Pancreas (tissue), 10 donors: ENCODE measurements at regions not wholly inside any gene's neighbourhood (a gene's known extent, or its start where the extent isn't known, plus 50 kb on each side); places are given as distances from the start of the nearest gene placed in this dataset.

Experiments
- ATAC-seq, 4 donors: fragments of 200-7000 bp; cut with Tn5 transposase; one replicate each; pipeline versions ENCODE4 v1.8.0 to v1.9.1; 2020; ENCODE audit warnings: mild to moderate bottlenecking in 4 of 4, moderate library complexity in 4 of 4
- DNase-seq, 6 donors: peaks; one replicate each; pipeline ENCODE4 v3.0.0-alpha.2; 2020
- FAIRE-seq: peaks from 2 replicates; lab custom pipeline; 2012; peaks lifted over from hg19 to GRCh38; lab: Jason Lieb, UNC
- H3K27ac ChIP-seq, 4 donors: fragments of 200-600 bp; sonication (generic); 1 replicate in 3 of 4; 2 replicates in 1 of 4; pipeline versions ENCODE4 v1.5.0 to v1.8.0; 2020
- H3K27me3 ChIP-seq, 4 donors: fragments of 200-600 bp; one replicate each; pipeline ENCODE4 v1.8.0; 2021
- H3K36me3 ChIP-seq, 3 donors: fragments of 200-600 bp; sonication (generic) in 1 of 3; one replicate each; pipeline versions ENCODE4 v1.5.0 to v1.8.0; 2020 to 2021
- H3K4me1 ChIP-seq, 3 donors: fragments of 200-600 bp; one replicate each; pipeline ENCODE4 v1.8.0; 2021
- H3K4me3 ChIP-seq, 4 donors: fragments of 200-600 bp; sonication (generic) in 2 of 4; one replicate each; pipeline versions ENCODE4 v1.5.0 to v1.8.0; 2020 to 2021
- H3K9me3 ChIP-seq, 4 donors: fragments of 200-600 bp; one replicate each; pipeline ENCODE4 v1.8.0; 2021
- WGBS, 2 donors: extraction: QIAGEN DNeasy Blood & Tissue Kit; methylation state at CpG; one replicate each; pipeline ENCODE4 v1.1.7; 2013; 5-methylcytosine and 5-hydroxymethylcytosine counted together
- intact Hi-C, 3 donors: fragments of 100-400 bp; cut with DNase I; formaldehyde crosslinking; loops; one replicate each; pipeline versions ENCODE4 v1.11.1 to v1.14.2; 2022
- TF ChIP-seq, protein P1 (sequence below), 4 donors: fragments of 200-600 bp; sonication (generic) in 3 of 4; IDR thresholded peaks; one replicate each; pipeline versions ENCODE4 v1.5.0 to v1.8.0; 2021; ENCODE audit warnings: antibody characterized with exemption in 4 of 4
- donor health status: healthy with polysubstance abuse.
- donor health status: DM: no; HTN: no; CAD: no; lungs with moderate emphysema.
- donor health status: DM: no; HTN: no; CAD: no.
- donor health status: control.
- donor health status: control.
- donor health status: Bipolar disorder and iron deficiency.
- donor health status: DM: yes; HTN: yes; CAD: no.
- donor health status: DM: no; HTN: no; CAD: no.
- donor health status: DM: no; HTN: no; CAD: no.
- donor health status: DM: yes; HTN: yes; CAD: no.

DNA sequence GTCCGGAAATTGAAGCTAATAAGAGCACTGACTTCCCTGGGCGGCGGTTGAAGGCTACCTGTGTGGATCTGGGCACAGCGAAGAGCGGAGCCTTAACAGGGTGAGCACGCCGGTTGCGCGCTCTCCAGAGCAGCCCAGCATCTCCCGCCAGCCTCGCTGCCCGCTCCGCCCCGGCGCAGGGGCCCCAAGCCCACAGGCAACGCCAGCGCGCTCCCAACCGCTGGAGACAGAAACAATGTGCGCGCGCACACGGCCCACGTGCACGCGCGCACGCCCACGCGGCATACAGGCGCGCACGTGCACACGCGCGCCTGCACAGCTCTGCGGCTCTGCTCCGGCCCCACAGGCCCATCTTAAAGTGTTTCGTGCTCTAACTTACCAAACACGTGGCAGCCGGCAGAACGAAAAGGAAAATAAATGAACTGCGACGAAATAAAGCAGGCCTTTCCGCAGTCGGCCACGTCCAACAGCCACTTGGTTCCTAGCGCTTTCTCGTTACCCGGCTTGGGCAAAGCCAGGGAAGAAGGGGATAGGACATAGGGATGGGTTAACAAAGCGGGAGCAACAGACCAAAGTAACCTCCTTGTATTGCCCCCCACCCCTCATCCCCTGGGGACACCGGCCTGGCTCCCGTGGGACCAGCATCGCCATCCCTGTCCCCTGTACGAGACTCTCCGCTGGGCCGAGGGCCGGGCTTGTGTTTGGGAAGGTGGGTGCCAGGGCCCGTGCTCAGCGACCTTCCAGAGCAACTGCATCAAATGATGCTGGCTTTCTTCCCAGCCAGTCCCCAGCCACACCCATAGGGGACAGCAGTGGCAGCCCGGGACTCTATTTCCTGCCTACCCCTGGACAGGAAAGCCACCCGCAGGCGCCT lies 203.7 kb downstream of the ABHD5 start:
- peak; percentile 66 to 92 (median 86) for ATAC-seq
- FAIRE-seq, result no peak
- H3K36me3 ChIP-seq, result no peaks in the 10 kb centered on the region
- TF ChIP-seq, protein P1, sequence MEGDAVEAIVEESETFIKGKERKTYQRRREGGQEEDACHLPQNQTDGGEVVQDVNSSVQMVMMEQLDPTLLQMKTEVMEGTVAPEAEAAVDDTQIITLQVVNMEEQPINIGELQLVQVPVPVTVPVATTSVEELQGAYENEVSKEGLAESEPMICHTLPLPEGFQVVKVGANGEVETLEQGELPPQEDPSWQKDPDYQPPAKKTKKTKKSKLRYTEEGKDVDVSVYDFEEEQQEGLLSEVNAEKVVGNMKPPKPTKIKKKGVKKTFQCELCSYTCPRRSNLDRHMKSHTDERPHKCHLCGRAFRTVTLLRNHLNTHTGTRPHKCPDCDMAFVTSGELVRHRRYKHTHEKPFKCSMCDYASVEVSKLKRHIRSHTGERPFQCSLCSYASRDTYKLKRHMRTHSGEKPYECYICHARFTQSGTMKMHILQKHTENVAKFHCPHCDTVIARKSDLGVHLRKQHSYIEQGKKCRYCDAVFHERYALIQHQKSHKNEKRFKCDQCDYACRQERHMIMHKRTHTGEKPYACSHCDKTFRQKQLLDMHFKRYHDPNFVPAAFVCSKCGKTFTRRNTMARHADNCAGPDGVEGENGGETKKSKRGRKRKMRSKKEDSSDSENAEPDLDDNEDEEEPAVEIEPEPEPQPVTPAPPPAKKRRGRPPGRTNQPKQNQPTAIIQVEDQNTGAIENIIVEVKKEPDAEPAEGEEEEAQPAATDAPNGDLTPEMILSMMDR (IDR thresholded peaks at IDR 0.05), result no peak
- peaks cover 0 to 5% (median 0%) of the 10 kb centered on the region in 3 donors for H3K4me1 ChIP-seq
- peak in 5 of 6 donors; percentile 13 to 70 (median 32) for DNase-seq
- H3K9me3 ChIP-seq, result no peaks in the 10 kb centered on the region
- intact Hi-C loops, result no loop called here
- H3K27me3 ChIP-seq, result peaks cover 0 to 3% (median 0%) of the 10 kb centered on the region in 4 donors
- peak overlapping the region in 3 of 4 donors; percentile 15 to 48 (median 29) for H3K4me3 ChIP-seq
- 8 to 9% methylated on average over 63 of the region's 63 CpGs for WGBS, 2 donors
- H3K27ac ChIP-seq, result no peak overlapping the region

DNA sequence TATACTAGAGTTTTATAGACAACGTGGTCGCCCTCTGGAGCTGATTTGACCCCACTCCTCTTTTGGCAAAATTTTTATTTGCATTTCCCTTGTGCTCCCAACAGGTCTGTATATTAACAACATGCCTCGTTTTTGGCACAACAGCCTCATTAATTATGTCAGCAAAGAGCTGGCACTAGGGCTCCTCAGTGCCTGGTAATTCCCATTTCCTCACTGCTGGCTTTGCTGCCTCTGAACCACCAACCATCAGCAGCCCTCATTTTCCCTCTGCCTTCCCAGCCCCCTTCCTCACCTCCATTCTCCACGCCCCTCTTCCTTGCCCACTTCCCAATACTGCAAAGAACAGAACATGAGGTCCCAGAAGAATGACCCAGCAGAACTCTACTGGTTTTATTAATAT lies 204.8 kb downstream of the ABHD5 start:
- Histone ChIP-seq H3K36me3 (no peaks in the 10 kb centered on the region), H3K4me1 (peaks cover 0 to 5% (median 0%) of the 10 kb centered on the region in 3 donors), H3K27ac (no peak overlapping the region), H3K4me3 (no peak overlapping the region), H3K27me3 (peaks cover 0 to 3% (median 0%) of the 10 kb centered on the region in 4 donors), H3K9me3 (no peaks in the 10 kb centered on the region)
- TF ChIP-seq, protein P1 (IDR thresholded peaks at IDR 0.05), result no peak
- no peak for DNase-seq
- WGBS, 2 donors, result 31 to 36% methylated on average over 4 of the region's 4 CpGs
- intact Hi-C loops, result no loop called here
- no peak for FAIRE-seq
- peak in 2 of 4 donors; percentile 29 to 53 for ATAC-seq

DNA sequence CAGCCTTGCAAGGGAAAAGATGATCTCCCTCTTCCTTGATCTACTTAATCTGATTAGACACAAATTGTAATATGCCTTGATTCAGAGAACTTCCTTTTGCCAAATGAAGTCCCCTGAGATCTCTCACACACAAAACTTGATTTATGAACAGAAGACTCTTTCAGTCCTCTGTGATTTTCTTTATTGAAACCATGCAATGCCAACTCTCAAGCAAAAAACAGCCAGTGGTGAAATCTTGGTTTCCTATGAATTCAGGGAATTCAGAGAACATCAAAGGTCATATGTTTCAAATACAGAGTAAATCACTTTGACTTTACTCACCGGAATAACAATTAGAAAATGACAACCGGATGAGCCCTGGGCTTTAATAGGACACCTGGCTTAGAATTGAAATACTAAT lies 211.7 kb downstream of the ABHD5 start:
- FAIRE-seq (no peak), ATAC-seq (no peak)
- 73 to 80% methylated on average over 2 of the region's 2 CpGs for whole genome bisulfite sequencing, 2 donors

DNA sequence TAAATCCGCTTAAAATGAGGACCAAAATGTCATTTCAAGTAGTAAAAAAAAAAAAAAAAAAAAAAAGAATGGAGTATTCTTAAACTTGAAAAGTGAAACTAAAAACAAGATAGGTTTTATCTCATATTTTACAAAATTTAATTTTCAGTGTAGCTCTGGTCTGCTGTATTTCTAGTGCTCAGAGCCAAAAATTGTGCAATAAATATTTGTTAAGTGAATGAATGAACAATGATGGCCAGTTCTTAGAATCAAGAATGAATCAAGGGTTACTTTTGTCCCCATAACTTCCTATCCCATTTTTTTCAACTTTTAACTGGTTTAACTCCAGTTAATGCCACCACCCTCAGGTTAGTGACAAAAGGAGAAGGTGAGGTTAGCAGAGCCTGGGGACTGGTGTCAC lies 214.4 kb downstream of the ABHD5 start:
- ATAC-seq (no peak), DNase-seq (no peak), FAIRE-seq (no peak)
- Histone ChIP-seq H3K9me3 (no peaks in the 10 kb centered on the region), H3K27me3 (no peaks in the 10 kb centered on the region), H3K27ac (no peak overlapping the region), H3K4me3 (no peak overlapping the region), H3K36me3 (no peaks in the 10 kb centered on the region), H3K4me1 (no peaks in the 10 kb centered on the region)
- WGBS, 2 donors, result 90 to 92% methylated on average over 1 of the region's 1 CpG
- intact Hi-C loops, result no loop called here
- TF ChIP-seq, protein P1 (IDR thresholded peaks at IDR 0.05), result no peak

More for the DNA sequence above, 211.7 kb downstream of the ABHD5 start:
- no peaks in the 10 kb centered on the region for H3K4me1 ChIP-seq
- intact Hi-C loops, result no loop called here
- H3K9me3 ChIP-seq, result no peaks in the 10 kb centered on the region
- no peak overlapping the region for H3K27ac ChIP-seq
- no peaks in the 10 kb centered on the region for H3K36me3 ChIP-seq
- TF ChIP-seq, protein P1 (IDR thresholded peaks at IDR 0.05), result no peak
- no peak overlapping the region for H3K4me3 ChIP-seq
- DNase-seq, result no peak
- no peaks in the 10 kb centered on the region for H3K27me3 ChIP-seq
